LoVo (cell line): ENCODE measurements at regions not wholly inside any gene's neighbourhood (a gene's known extent, or its start where the extent isn't known, plus 50 kb on each side); places are given as distances from the start of the nearest gene placed in this dataset.
"Not testable (repeated sequence)": the region's sequence is repeated elsewhere in the genome, so short reads cannot be mapped to it uniquely, and the experiment has no call there.

Source experiments
- DNase-seq: peaks from one replicate; pipeline ENCODE4 v3.0.0-alpha.2; 2016; ENCODE audit warnings: low spot score

DNA sequence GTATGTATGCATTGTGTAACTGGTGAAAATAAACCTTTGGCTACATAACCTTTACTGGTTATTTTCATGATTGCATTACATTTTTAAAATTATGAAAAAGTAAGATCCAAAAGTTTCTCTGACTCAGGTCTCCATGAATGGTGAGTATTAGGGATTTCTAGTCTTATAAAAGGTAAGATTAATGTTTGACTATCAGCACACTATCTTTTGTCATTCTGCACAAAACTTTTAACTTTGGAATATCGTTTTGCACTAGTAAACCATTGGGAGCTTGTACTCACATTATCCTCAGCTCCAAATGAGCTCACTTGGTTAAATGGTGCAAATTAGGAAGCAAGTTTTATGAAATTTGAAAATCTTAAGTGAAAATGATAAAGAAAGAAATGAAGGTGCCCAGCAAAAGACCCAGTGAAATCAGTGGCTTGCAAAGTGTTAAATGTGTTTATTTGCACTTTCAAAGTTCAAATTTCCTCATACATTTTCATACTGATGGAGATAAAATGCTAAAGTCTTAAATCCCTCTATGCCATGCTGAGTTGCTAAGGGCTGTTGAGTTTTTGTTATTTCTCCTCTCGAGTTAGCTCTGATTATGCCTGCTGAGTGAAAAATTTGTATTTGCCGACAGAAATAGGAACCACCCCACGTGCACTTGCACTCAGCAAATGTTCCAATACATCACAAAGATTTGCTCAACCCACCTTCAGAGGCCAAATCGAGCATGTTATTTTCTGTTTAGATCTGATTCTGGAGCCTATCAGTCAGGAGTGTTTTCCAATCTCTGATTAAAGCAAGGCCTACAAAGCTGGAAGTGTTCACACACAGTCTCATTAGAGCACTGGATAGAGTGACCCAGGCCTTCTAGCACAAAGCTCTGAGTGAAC is 885.7 kb downstream of the NR2F1-AS1 start:
- DNase-seq: no peak

DNA sequence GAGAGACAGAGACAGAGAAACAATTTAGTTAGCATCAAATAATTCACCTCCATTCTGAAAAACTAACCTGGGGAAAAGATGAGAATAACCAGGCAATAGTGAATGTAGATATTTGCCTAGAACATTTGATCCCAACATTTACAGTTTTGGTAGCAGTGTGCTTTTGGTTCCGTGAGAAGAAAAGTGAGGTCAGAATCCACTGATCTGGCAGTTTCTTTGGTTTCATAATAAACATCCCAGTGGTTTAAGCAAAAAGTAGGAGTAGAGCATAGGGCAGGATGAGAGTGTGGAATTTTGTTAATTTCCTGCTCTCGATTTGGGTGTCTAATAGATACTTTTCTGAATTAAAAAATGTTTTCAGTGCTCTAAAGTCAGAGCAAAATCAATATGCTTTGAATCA is 887.0 kb downstream of the NR2F1-AS1 start:
- no peak for DNase-seq

DNA sequence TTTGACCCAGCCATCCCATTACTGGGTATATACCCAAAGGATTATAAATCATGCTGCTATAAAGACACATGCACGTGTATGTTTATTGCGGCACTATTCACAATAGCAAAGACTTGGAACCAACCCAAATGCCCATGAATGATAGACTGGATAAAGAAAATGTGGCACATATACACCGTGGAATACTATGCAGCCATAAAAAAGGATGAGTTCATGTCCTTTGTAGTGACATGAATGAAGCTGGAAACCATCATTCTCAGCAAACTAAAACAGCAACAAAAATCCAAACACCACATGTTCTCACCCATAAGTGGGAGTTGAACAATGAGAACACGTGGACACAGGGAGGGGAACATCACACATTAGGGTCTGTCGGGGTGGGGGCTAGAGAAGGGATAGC is 889.1 kb downstream of the NR2F1-AS1 start:
- not testable (repeated sequence) for DNase-seq

DNA sequence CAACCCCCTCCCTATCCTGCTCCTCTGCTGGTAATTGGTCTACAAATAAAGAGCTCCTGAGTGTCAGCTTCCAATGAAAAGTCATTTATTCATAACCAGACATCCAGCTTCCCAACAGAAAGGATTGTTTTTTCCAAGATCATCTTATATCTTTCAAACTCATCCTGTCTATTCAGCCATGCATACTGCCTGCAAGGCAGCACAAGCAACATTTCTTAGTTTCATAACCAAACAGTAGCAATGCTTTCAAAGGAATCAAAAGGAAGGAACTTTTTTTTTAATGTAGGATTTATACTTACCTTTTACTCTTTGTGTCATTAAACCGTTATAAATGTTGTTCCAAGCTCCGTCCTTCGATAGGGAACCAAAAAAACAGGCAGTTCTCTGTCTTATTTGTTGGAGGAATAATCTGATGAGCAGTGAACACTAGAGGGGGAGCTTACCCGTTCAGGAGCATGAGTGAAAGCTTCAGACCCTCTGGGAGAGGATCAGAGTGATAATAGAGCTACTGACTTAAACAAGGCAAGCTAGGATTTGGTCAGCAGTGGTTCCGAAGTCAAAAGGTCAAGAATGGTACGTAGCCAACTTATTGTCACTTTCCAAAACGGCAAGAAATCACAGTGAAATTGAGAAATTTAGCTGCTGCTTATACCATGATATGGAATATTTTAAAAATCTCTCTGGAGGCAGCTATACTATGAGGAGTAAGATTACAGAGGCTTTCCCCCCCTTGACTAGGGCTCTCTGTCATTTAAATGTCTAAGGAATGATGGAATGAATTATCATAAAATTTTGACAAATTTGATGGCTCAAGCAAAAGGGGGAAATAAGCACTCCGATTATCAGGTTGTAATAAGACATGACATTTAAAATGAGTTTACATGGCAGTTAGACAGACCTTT is 892.9 kb downstream of the NR2F1-AS1 start:
- no peak for DNase-seq

DNA sequence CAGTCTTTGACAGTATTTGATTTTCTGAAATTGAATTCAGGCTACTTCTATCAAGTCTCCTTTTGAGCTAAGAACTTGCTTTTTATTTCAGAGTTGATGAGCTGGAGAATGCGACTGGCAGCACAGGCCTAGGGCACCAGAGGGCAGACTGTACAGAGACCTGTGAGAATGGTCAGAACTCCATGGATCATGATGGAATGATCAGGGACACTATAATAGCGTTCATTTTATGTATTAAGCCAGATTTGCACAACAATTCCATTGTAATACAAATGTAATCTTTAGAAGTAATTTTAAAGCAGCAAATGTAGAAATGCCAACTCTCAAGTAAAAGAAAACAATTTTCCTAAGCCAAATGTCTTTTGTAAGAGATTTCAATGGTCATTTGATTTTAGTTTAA is 902.4 kb downstream of the NR2F1-AS1 start:
- no peak for DNase-seq

DNA sequence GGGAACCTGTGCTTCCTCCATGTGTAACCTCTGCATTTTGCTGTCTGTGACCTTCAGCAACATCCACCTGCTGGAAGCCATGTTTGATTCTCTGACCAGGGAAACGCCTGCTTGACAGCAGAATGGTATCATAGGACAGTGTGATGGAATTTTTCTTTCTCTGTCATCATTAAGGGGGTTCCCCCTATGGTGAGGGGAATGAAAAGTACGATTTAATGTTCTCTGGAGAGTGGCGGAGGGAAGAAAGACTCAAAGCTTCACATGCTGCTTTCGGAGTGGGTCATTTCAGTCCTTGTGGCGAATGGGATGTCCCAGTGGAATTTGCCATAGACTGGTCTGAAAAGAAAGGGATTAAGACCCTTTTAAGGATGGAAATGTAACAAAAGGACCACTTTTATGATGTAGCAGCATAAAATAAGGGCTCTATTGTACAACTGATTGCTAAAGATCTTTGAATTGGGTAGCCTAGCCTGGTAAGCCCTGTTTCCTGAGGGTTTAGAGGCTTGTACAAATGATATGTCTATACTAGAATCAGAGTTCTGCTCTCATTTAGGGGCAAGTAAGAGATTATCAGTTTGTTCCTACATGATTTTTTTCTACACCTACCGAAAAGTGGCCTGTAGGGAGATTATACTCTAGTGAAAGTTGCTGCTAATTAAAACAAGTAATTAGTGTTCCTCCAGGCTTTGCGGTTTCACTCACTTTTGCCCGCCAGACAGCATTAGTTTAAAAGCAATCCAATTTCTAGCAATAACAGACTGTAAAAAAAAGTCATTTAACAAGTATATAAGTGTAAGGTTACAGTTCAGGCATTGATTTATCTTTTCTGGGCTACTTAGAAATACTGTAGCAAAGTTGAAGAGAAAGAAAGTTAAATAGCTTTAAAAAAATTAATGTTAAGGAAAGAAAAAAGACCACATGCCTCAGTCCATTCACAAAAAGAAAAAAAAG is 904.5 kb downstream of the NR2F1-AS1 start:
- DNase-seq: no peak

DNA sequence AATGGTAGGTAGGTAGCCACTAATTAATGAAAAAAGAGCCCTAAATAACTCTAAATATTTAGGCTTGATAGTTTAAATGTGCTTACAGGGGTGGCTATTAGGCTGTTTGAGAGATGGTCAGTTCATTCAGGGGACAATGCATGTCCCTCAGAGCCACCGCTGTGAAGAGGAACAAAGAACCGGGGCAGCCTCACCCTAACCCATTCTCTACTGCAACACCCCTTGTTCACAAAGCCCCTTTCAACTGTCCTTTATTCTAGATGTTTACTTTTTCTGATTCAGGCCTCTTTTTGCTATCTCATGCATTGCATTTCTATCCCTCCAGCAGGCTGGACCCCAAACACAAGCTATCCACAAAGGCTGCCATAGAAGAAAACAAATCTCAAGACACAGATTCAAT is 906.7 kb downstream of the NR2F1-AS1 start:
- DNase-seq: no peak

DNA sequence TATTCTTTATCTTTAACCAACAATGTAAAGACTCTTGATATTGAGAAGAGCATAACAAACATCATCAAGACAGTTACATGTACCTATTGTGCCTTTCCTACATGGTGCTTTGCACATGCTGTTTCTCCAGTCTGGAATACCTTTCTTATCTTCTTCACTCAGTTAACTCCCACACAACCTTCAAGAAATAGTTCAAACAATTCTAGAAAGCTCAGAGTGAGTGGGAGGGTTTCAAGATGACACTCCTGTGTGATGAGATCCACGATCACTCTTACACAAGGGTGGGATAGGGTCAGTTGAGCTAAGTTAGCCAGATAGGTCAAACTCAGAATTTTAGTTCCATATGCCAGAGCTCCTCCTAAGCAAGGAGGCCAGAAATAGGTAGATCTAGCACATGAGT is 915.5 kb downstream of the NR2F1-AS1 start:
- DNase-seq: no peak

DNA sequence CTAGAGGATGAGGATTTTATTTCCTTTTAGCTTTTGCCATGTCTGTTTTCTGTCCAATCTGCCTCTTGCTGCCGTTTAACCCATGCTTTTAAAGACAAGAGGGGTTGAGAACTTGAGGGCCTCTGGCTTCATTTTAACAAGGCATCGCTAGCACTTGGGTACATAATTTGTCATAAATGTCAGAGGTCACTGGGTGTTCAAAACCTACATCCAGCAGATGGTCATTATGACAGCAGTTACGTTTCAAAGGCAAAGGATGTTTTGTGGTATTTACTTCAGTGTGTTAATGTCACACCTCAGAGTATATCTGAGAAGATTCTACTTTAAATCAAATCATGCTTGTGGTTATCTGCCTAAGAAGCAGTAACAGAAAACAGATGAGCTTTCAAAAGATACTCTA is 918.3 kb downstream of the NR2F1-AS1 start:
- no peak for DNase-seq

DNA sequence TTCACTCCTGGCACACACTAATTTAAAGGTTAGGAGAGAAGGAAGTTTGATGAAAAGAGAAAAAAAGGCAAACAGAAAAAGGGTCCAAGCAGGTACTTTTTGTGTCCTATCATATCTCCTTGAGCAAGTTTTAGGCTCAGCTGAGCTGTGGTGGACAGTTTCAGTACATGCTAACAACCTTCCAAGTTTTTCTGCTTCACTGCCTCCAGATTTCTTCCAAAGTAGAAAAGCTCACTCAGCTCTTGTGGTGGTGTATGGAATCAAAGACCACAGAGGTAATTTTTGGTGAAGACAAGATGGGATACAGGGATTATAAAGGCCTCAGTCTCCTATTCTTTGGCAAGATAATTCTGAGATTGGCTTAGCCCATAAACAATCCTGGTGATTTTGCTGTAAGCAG is 921.8 kb downstream of the NR2F1-AS1 start:
- DNase-seq: no peak

DNA sequence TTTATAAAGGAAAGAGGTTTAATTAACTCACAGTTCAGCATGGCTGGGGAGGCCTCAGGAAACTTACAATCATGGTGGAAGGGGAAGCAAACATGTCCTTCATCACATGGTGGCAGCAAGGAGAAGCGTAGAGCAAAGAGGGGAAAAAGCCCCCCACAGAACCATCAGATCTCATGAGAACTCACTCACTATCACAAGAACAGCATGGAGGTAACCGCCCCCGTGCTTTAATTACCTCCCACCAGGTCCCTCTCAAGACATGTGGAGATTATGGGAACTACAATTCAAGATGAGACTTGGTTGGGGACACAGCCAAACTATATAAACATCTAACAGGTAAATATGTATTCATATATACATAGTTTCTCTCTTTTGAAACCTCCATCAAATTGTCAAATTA is 926.4 kb downstream of the NR2F1-AS1 start:
- not testable (repeated sequence) for DNase-seq

DNA sequence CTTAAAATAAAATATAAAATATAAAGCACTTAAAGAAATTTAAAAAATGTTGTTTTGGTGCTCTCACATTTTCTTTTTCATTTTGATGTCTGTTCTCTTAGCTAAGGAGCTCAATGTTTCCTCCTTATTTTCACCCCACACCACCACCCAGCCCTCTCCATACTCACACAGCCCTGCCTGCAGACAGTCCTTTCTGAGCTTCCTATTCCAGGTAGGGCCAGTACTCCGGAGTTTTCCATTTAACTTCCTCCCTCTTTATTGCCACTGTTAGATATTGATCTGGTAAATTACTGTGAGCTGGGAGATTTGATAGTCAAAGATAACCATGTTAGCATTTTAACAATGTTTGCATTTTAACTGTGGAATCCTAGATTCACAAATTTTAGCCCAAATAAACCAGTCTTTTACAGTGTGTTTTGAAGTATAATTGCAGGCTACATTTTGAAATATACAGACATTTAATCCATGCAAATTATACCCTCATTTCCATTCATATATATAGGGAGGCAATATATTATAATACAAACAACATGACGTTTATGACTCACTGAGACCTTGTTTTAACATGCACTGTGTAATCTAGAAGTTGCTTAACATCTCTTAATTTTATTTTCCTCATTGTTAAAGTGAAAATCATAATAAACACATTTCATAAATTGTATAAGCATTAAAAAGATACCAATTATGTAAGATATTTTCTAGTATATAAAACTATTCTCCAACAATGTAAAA is 927.1 kb downstream of the NR2F1-AS1 start:
- no peak for DNase-seq

DNA sequence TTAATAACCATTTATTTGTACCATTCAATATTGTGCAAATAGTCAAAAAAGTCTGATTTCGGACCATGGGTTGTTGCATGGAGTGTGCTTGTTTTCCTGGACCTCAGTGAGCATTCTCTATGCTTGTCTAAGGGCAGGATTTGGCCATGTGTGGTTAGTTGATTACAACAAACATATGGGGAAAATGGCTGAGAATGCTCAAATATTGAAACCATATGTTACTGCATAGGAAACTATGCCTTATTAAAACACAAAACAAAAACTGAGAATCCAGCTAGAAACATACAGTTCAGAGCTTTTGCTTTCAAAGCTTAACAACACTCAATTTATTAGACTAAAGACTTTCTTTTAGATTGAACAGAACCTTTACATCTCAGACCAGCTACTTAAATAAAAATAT is 928.3 kb downstream of the NR2F1-AS1 start:
- DNase-seq: no peak

DNA sequence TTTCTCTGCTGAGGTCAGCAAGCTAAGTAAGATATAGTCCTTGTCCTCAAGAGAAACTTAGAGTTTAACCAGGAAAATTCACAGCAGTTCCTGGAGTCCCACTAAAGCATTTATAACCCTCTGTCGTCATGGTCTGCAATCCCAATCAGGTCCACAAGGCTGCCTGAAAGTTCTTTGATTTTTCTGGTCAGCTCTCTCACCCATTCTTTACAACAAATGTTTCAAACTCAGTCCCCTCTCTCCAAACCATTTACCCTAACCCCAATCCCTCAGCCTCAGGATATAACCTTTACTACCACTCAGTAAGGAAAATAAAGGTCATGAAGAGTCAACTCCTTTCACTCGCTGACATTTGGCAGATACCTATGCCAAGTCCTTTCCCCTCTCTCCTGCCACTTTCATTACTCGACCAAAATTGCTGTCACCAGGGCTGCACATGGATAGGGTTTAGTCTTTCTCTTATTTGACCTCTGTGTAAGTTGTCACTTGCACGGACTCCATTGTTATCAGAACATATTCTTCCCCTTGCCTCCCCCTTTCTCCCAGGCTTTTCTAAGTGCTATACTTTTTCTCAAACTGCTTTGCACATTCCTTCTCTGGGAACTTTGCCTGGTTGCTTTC is 936.6 kb downstream of the NR2F1-AS1 start:
- no peak for DNase-seq

DNA sequence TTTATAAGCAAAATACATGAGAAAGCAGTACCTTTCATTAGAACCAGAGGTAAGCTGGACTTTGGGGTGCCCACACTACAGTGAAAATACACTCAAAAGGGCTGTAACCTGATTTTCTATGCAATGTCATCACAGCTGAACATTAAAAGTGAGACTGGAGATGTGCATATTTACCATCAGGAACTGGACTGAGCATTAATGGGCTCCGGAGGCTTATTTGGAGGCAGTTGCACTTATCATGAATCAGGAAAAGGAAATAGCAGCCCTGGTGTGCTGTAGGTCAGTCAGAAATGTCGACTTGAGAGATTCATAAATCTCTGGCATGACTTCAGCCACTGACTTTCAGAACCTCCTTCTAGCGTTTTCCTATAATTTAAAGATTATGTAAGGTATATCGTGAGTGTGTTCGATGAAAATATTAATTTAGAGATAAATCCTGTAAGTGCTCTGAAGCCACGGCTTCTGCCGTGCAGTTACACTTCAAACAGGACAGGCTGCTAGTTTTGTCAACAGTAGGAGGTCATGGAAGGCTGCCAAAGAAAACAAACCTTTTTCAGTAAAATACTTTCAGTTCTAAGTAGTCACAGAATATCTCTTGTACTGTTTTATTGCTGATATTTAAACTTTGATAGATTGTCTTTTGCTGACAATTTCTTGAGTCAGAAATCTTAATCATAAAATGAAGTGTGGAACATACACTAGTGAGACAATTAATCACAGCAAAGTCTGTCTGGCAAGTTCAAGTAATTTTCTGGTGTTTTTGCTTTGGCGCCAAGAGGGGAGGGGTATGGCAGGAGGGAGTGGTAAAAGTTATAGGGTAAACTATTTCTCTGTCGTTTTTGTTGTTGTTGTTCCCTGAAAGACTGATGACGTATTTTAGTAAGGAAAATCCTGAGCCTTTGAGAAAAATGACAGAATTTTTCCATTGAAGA is 939.7 kb downstream of the NR2F1-AS1 start:
- DNase-seq: peak; percentile 75

DNA sequence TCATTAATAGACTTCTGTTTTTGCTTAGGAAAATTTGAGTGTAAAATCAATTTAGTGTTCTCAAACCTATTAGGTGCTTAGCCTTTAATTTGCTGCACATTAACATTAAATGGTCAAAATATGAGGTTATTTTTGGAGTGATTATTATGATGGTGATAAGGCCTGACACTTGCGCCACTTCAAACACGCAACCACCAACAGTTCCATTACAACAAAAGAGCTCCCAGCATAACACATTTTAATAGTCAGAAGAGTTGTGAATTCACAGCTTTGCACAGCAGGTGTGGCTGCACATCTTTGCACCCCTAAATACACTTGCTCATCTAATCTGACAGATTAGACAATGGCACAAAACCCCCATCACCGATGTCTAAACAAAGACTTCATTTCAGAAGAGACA is 940.7 kb downstream of the NR2F1-AS1 start:
- no peak for DNase-seq

DNA sequence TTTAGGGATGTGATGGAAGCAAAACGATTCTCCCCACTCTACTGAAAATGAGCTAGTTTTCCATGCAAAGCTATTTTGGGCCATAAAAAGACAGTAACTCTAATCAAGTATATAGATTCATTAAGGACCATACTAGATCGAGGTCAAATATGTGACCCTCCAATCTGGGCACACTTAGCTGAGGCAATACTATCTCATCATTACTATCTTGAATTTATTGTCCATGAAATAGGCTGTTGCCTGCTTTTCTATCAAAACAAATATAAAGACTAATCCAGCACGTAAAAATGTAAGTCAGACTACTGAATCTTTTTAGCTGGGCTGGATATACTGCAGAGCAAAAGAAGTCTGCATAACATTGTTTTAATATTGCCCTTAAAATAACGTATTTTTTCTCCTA is 943.1 kb downstream of the NR2F1-AS1 start:
- no peak for DNase-seq

DNA sequence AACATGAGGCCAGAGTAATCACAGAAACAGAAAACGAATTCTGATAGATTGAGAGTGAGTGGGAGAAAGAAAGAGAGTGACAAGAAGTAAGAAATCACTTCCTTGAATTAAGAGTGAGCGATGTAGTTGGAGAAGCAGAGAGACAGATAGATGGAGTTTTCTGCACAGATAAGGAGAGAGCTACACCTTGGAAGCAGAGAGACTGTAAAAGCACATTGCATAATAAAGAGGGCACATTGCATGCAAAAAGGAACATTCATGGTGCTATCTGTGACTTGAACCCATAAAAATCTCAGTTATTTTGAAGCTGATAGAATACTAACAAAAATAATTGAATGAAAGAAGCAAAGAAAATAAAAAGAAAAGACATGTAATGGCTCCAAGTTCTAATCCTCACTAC is 943.8 kb downstream of the NR2F1-AS1 start:
- DNase-seq: no peak

DNA sequence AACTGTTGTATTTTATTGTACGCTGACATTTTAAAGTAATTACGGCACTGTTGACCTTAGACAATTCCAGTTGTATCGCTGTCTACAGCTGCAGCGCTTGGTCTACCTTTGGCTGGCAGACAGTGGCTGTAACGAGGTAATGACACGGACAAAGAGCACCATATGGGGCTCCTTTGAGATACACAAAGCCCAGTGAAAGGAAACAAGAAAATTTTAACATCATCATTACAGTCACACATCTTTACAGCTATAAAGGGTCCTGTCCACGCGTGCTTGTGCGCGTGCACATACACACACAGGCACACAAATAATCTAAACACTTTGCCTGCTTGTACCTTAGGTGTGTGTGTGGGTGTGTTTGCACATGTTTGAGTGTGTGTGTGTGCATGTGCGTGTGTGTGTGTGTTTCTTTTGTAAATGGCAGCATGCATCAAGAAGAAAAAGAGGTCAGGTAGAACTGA is 946.0 kb downstream of the NR2F1-AS1 start:
- no peak for DNase-seq
